NCI-H446 treated with DMSO at 0.1 percent for 48 hours (cell line): ENCODE measurements at regions not wholly inside any gene's neighbourhood (a gene's known extent, or its start where the extent isn't known, plus 50 kb on each side); places are given as distances from the start of the nearest gene placed in this dataset.

Experiments used
- DNase-seq: peaks from one replicate; lab custom pipeline; 2025; lab: John Stamatoyannopoulos, UW

DNA sequence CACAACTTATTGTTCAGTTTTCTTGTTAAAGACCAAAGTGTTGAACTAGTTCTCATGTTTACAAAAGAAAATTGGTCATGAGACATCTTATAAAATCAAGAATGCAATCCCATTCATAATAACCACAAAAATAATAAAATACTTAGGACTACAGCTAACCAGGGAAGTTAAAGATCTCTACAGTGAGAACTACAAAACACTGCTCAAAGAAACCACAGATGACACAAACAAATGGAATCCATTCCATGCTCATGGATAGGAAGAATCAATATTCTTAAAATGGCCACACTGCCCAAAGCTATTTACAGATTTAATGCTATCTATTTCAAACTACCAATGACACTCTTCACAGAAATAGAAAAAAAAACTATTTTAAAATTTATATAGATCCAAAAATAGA, 1354.8 kb upstream of the CDH2 start:
- DNase-seq: no peak

DNA sequence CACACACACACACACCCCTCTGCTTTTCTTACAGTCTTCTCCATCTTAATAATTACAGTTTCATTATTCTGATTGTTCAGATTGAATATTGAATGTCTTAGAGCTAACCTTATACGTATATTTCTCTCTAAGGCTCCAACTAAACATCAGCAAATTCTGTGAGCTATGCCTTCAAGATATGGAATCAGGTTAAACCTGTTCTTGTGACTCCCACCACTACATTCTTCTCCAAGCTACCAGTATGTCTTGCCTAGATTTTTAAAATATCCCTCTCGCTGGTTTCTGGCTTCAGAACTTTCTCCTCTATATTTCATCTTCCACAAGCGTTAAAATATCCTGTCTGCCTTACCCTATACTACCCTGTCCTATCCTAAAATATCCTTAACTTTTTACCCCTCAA, 1346.4 kb upstream of the CDH2 start:
- no peak for DNase-seq

GRCh38 chr18:29512761-29513160, 1335.8 kb upstream of the CDH2 start:
- DNase-seq: no peak

DNA sequence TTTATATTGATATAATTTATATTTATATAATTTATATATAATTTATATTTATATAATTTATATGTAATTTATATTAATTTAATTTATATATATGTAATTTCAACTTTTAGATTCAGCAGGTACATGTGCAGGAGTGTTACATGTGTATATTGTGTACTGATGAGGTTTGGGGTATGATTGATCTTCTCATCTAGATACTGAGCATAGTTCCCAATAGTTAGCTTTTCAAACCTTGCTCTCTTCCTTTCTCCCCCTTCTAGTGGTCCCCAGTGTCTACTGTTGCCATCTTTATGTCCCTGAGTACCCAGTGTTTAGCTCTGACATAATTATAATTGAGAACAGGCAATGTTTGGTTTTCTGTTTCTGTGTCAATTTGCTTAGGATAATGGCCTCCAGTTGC, 1335.3 kb upstream of the CDH2 start:
- no peak for DNase-seq

- no peak for DNase-seq
Observed at GRCh38 chr18:29501952-29502351, 1325.0 kb upstream of the CDH2 start.

DNA sequence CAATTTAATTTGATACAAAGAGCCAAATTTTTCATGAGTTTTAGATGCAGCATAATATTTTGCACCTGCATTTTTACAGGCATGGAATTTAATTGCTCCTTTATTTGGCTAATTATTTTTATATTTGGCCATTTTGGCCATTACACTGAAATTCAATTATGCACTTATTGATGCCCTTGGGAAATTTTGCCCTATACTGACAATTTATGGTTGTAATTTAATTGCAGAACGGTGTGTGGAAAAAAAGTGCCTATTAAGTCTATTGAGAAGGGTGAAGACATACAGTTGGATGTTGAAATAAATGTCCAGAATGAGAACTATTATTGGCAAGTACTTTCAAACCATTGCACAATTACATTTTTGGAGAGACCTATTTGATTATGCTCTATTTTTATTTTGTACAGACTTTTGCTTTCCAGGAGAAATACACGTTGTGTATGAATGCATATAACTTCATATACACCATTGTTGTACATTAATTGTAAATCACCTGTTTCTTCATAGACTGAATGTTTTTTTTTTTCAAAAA, 1319.3 kb upstream of the CDH2 start:
- DNase-seq: no peak

DNA sequence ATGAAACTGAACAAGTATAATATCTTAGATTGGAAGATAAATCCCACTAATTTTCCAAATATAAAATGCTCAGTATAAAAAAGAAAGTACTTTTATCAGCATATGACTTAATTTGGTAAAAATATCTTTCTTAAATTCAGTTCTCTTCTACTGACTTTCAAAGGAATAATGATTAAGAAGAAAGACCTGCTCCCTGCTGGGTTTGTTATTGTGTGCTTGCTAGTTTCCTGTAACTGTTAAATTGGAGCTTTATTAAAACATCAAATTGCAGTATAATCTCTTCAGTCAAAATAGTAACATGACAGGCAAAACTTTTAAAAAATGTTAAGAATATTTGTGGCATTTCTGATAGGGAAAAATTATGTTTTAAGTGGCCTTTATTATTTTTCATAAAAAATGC, 1317.4 kb upstream of the CDH2 start:
- no peak for DNase-seq

GRCh38 chr18:29491907-29492306, 1315.0 kb upstream of the CDH2 start:
- DNase-seq: no peak

DNA sequence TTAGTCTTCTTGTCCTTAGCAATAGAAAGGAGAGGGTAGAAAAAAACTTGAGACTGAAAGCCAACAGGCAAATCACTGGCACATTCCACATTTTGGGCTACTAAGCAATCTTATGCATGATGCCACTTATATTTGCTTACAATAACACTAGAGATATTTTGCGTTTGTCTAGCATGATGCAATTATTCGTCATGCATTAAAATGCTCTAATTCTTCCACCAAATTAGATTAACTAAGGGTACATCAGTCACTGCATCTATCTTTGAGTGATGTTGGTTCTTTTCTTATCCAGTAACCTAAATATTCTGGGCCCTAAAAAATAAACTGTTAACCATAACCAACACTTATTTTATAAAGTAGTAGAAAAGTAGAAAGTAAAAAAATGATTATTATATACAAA, 1311.7 kb upstream of the CDH2 start:
- DNase-seq: no peak

DNA sequence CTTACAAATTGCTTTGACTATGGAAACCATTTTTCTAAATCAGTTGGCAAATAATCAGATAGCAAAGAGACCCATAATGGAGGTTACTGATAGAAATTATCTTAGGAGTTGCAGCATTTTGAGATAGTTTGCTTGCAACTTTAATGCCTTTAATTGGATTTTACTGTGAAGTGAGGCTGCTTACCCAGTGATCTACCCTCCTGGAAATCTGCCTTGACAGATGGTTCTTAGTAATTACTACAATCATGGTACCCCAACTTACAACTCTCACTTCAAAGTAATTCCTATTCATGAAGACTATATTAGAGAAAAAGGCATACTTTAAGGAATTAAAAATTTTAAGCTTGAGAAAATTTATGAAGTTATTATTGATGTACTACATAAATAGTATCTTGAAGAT, 1288.6 kb upstream of the CDH2 start:
- DNase-seq: no peak

DNA sequence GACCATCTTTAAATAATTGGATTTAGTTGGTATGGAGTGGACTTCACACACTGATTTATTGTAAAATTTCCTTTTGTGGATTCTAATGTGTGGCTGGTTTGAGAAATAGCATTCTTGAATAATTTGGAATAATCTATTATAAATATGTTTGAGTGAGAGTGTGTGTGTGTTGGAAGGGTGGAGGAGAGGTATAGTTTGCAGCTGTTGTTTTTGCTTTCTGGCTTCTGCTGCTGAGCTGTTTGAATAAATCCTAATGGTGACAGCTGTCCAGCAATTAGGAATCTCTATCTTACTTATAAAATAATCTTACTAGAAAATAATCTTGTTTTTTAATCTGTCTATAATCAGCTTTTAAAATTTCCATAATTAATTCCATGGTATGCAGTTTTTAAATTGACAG, 1283.0 kb upstream of the CDH2 start:
- no peak for DNase-seq

- no peak for DNase-seq
Observed at GRCh38 chr18:29457316-29457889, 1280.5 kb upstream of the CDH2 start.

GRCh38 chr18:29449424-29449823, 1272.5 kb upstream of the CDH2 start:
- no peak for DNase-seq

DNA sequence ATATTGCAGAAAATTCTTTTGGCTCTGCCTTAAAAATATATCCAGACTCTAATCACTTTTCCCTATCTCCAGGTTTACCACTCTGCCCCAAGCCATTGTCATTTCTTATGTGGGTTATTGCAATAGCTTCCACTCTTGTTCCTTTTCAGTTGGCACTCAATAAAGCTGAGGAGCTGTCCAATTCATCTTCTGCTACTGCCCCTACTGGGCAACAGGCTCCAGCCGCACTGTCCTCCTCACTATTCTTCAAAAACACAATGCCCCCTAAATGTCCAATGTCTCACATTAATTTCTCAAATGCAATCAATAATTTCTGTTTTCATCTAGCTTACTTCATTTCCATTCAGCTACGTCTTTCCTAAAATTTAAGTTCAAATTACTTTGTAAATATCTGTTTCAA, 1262.5 kb upstream of the CDH2 start:
- no peak for DNase-seq

GRCh38 chr18:29436459-29436858, 1259.5 kb upstream of the CDH2 start:
- DNase-seq: no peak

DNA sequence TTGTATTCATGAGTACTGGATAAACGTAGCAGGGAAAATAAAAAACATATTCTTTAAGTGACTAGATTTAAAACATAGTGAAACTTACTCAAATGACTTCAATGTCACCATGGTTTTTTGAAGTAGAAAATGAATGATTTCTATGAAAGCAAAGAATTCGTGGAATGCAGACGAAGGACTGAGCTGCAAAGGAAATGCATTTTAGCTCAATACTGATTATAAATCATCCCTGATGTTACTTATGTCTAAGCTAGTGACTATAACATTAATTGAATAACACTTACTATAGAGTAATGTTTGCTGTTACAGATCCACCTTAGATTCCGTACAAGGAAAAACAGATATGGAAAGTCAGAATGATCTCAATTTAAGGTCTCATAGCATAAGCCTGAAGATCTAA, 1257.7 kb upstream of the CDH2 start:
- no peak for DNase-seq

- no peak for DNase-seq
Observed at GRCh38 chr18:29430416-29430815, 1253.5 kb upstream of the CDH2 start.

GRCh38 chr18:29418136-29418535, 1241.2 kb upstream of the CDH2 start:
- no peak for DNase-seq

GRCh38 chr18:29406996-29407395, 1230.1 kb upstream of the CDH2 start:
- no peak for DNase-seq

GRCh38 chr18:29397536-29397935, 1220.6 kb upstream of the CDH2 start:
- DNase-seq: no peak

GRCh38 chr18:29383311-29384273, 1206.7 kb upstream of the CDH2 start:
- DNase-seq: no peak

GRCh38 chr18:29378651-29379136, 1201.8 kb upstream of the CDH2 start:
- no peak for DNase-seq

DNA sequence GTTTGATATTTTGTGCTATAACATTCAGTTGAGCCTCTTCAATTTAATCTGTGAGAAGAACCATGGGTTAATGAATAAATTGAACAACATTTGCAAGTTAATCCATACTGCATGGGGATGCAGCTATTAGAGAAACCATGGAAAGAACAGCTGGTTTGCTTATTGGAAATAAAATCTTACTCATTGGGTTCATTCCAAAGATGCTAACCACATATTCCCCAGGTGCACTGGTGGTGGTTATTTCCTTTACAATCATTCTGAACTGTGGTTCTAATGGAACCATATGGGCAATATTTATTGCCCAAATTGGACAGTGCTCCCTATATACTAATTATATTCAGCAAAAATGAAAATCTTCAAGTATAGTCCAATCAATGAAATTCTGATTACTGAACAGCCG, 1200.4 kb upstream of the CDH2 start:
- no peak for DNase-seq
